ENCODE measurements at regions not wholly inside any gene's neighbourhood (a gene's known extent, or its start where the extent isn't known, plus 50 kb on each side); places are given as distances from the start of the nearest gene placed in this dataset.

GRCh38 chr5:103480246-103480645, 82.3 kb downstream of the NUDT12 start:
- TF ChIP-seq, protein P1, sequence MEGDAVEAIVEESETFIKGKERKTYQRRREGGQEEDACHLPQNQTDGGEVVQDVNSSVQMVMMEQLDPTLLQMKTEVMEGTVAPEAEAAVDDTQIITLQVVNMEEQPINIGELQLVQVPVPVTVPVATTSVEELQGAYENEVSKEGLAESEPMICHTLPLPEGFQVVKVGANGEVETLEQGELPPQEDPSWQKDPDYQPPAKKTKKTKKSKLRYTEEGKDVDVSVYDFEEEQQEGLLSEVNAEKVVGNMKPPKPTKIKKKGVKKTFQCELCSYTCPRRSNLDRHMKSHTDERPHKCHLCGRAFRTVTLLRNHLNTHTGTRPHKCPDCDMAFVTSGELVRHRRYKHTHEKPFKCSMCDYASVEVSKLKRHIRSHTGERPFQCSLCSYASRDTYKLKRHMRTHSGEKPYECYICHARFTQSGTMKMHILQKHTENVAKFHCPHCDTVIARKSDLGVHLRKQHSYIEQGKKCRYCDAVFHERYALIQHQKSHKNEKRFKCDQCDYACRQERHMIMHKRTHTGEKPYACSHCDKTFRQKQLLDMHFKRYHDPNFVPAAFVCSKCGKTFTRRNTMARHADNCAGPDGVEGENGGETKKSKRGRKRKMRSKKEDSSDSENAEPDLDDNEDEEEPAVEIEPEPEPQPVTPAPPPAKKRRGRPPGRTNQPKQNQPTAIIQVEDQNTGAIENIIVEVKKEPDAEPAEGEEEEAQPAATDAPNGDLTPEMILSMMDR (IDR thresholded peaks at IDR 0.05 in 4 of 5, conservative IDR thresholded peaks at IDR 0.05 in 1 of 5): no peak
- no peak for TF ChIP-seq POLR2A (IDR thresholded peaks at IDR 0.05)

All from gastrocnemius medialis (tissue), 4 donors.